GM12878 (cell line): ENCODE measurements at regions not wholly inside any gene's neighbourhood (a gene's known extent, or its start where the extent isn't known, plus 50 kb on each side); places are given as distances from the start of the nearest gene placed in this dataset.

Experiments used
- ATAC-seq: fragments of 200-7000 bp; cut with Tn5 transposase; 3 replicates; pipeline ENCODE4 v1.9.1; 2020; ENCODE audit warnings: mild to moderate bottlenecking, moderate library complexity
- BruUV-seq: library from RNA; stranded (reverse); fragments of 400-500 nt; replicated peaks from 2 replicates; lab custom pipeline; 2021; lab: Mats Ljungman, UMichigan
- CTCF ChIA-PET: fragments of 300-600 bp; sonication (Branson Sonifier 250); formaldehyde crosslinking; extraction: SDS; loops from one replicate; lab custom pipeline; 2021; ENCODE audit warnings: inconsistent platforms; lab: Yijun Ruan, JAX
- POLR2A ChIA-PET: fragments of 350-600 bp; formaldehyde crosslinking; extraction: SDS; loops from one replicate; lab custom pipeline; 2021; ENCODE audit warnings: inconsistent platforms; lab: Charles Lee
- RAD21 ChIA-PET: fragments of 300-600 bp; sonication (Branson Sonifier 250); formaldehyde crosslinking; loops from one replicate; lab custom pipeline; 2023; ENCODE audit warnings: antibody characterized with exemption; ENCODE audit not compliant: unreplicated experiment; lab: Charles Lee
- SMC1A ChIA-PET: fragments of 300-600 bp; sonication (Branson Sonifier 250); formaldehyde crosslinking; loops from one replicate; lab custom pipeline; 2023; ENCODE audit not compliant: unreplicated experiment, uncharacterized antibody; lab: Charles Lee
- DNase-seq: peaks from one replicate; pipeline ENCODE4 v3.0.0-alpha.2; 2011; ENCODE audit warnings: low read depth, low spot score
- FAIRE-seq: peaks from 3 replicates; lab custom pipeline; 2011; peaks lifted over from hg19 to GRCh38; lab: Jason Lieb, UNC
- H2AFZ ChIP-seq: 2 replicates; pipeline ENCODE4 v1.6.0; 2011; ENCODE audit warnings: low read depth, low read length, control low read depth; ENCODE audit not compliant: control insufficient read depth
- H3K27ac ChIP-seq: 2 replicates; pipeline ENCODE4 v1.5.1; 2011; ENCODE audit warnings: control low read depth; ENCODE audit not compliant: control insufficient read depth, insufficient read depth
- H3K27me3 ChIP-seq, 2 experiments: replicated peaks in 1 of 2; 2 replicates each; pipeline versions ENCODE4 v1.6.0 to v1.6.1; 2011; ENCODE audit warnings: low read length in 1 of 2; ENCODE audit not compliant: control insufficient read depth in 2 of 2, insufficient read depth in 2 of 2
- H3K36me3 ChIP-seq, 2 experiments: 2 replicates each; pipeline ENCODE4 v1.5.1; 2011; ENCODE audit warnings: low read length in 1 of 2; ENCODE audit not compliant: control insufficient read depth in 2 of 2, insufficient read depth in 2 of 2
- H3K4me1 ChIP-seq: 2 replicates; pipeline ENCODE4 v1.6.1; 2011; ENCODE audit warnings: mild to moderate bottlenecking, low read length, moderate library complexity, mixed read lengths; ENCODE audit not compliant: control insufficient read depth, insufficient read depth
- H3K4me2 ChIP-seq: 2 replicates; pipeline ENCODE4 v1.6.0; 2011; ENCODE audit warnings: control low read depth; ENCODE audit not compliant: control insufficient read depth, insufficient read depth
- H3K4me3 ChIP-seq: fragments of 200-600 bp; sonication (generic); 2 replicates; pipeline ENCODE4 v1.5.1; 2016
- H3K79me2 ChIP-seq: 2 replicates; pipeline ENCODE4 v1.6.0; 2011; ENCODE audit warnings: low read length; ENCODE audit not compliant: control insufficient read depth, insufficient read depth
- H3K9ac ChIP-seq: 2 replicates; pipeline ENCODE4 v1.8.0; 2011; ENCODE audit warnings: low read length, control low read depth, mixed read lengths; ENCODE audit not compliant: control insufficient read depth, insufficient read depth
- H3K9me3 ChIP-seq: replicated peaks from 3 replicates; pipeline ENCODE4 v1.5.1; 2011; ENCODE audit warnings: mild to moderate bottlenecking, low read length; ENCODE audit not compliant: control insufficient read depth, insufficient read depth
- H4K20me1 ChIP-seq: 2 replicates; pipeline ENCODE4 v1.6.0; 2011; ENCODE audit not compliant: control insufficient read depth, insufficient read depth
- POLR2A ChIP-seq: IDR thresholded peaks from 2 replicates; pipeline ENCODE4 v1.6.1; 2011; ENCODE audit warnings: low read depth, mild to moderate bottlenecking, low read length
- SPI1 ChIP-seq: IDR thresholded peaks from 2 replicates; pipeline ENCODE4 v1.6.1; 2011; ENCODE audit warnings: low read depth, mild to moderate bottlenecking, low read length, moderate library complexity, borderline replicate concordance; ENCODE audit not compliant: insufficient read depth
- SUPT20H ChIP-seq: IDR thresholded peaks from 2 replicates; pipeline ENCODE4 v1.6.1; 2011; ENCODE audit warnings: low read depth, mild to moderate bottlenecking, low read length, moderate library complexity, borderline replicate concordance; ENCODE audit not compliant: control insufficient read depth
- WGBS: methylation state at CpG from one replicate; pipeline ENCODE4 v1.1.6; 2016; ENCODE audit warnings: low lambda C conversion rate; ENCODE audit not compliant: insufficient replicate concordance, insufficient coverage; ENCODE audit errors: missing lambda C conversion rate; 5-methylcytosine and 5-hydroxymethylcytosine counted together
- in situ Hi-C: fragments of 300-500 bp; cut with MboI; formaldehyde crosslinking; loops from 9 replicates; pipeline ENCODE4 v1.14.3; 2018; ENCODE audit warnings: mixed read lengths
- intact Hi-C: fragments of 100-400 bp; cut with micrococcal nuclease; formaldehyde crosslinking; loops from one replicate; pipeline ENCODE4 v1.14.2; 2022; ENCODE audit not compliant: unreplicated experiment
- TF ChIP-seq, protein P1 (sequence below): IDR thresholded peaks from 2 replicates; pipeline ENCODE4 v1.6.1; 2012; ENCODE audit warnings: low read depth, low read length, improper control_type of control experiment
- TF ChIP-seq, protein P2 (sequence below): IDR thresholded peaks from 2 replicates; pipeline ENCODE4 v1.6.1; 2012; ENCODE audit warnings: mild to moderate bottlenecking, low read depth, low read length
- TF ChIP-seq, protein P3 (sequence below): IDR thresholded peaks from 2 replicates; pipeline ENCODE4 v1.6.1; 2011; ENCODE audit warnings: low read depth, low read length, improper control_type of control experiment, borderline replicate concordance

DNA sequence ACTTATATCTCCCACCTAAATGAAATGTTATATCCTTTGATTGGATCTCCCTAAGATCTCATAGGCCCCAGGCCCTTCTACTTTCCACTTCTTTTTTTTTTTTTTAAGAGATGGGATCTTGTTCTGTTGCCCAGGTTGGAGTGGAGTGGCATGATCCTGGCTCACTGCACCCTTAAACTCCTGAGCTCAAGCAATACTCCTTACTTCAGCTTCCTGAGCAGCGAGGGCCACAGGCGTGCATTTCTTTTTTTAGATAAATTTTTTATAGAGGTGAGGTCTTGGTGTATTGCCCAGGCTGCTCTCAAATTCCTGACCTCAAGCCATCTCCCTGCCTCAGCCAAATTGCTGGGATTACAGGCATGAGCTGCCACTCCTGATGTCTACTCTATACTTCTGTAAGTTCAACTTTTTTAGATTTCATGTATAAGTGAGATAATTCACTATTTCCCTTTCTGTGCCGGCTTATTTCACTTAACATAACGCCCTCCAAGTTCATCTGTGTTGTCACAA lies 987.5 kb upstream of the NCAM2 start:
- Histone ChIP-seq H3K79me2 (no peaks in the 10 kb centered on the region), H2AFZ (no peak overlapping the region), H3K27me3 (no peaks in the 10 kb centered on the region), H4K20me1 (no peaks in the 10 kb centered on the region), H3K4me3 (no peak overlapping the region), H3K4me2 (no peak overlapping the region), H3K9ac (no peak overlapping the region), H3K27ac (no peak overlapping the region), H3K36me3 (no peaks in the 10 kb centered on the region), H3K9me3 (no peaks in the 10 kb centered on the region), H3K4me1 (no peaks in the 10 kb centered on the region)
- FAIRE-seq (no peak), DNase-seq (no peak), ATAC-seq (no peak)
- ChIA-PET POLR2A (no interaction called here), RAD21 (no interaction called here), CTCF (no interaction called here), SMC1A (no interaction called here)
- no TSS peak for BruUV-seq
- intact Hi-C loops: no loop called here
- no peak for TF ChIP-seq SPI1
- TF ChIP-seq POLR2A: no peak
- TF ChIP-seq, protein P1, sequence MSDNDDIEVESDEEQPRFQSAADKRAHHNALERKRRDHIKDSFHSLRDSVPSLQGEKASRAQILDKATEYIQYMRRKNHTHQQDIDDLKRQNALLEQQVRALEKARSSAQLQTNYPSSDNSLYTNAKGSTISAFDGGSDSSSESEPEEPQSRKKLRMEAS: no peak
- no peak for TF ChIP-seq SUPT20H
- TF ChIP-seq, protein P2, sequence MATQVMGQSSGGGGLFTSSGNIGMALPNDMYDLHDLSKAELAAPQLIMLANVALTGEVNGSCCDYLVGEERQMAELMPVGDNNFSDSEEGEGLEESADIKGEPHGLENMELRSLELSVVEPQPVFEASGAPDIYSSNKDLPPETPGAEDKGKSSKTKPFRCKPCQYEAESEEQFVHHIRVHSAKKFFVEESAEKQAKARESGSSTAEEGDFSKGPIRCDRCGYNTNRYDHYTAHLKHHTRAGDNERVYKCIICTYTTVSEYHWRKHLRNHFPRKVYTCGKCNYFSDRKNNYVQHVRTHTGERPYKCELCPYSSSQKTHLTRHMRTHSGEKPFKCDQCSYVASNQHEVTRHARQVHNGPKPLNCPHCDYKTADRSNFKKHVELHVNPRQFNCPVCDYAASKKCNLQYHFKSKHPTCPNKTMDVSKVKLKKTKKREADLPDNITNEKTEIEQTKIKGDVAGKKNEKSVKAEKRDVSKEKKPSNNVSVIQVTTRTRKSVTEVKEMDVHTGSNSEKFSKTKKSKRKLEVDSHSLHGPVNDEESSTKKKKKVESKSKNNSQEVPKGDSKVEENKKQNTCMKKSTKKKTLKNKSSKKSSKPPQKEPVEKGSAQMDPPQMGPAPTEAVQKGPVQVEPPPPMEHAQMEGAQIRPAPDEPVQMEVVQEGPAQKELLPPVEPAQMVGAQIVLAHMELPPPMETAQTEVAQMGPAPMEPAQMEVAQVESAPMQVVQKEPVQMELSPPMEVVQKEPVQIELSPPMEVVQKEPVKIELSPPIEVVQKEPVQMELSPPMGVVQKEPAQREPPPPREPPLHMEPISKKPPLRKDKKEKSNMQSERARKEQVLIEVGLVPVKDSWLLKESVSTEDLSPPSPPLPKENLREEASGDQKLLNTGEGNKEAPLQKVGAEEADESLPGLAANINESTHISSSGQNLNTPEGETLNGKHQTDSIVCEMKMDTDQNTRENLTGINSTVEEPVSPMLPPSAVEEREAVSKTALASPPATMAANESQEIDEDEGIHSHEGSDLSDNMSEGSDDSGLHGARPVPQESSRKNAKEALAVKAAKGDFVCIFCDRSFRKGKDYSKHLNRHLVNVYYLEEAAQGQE: no peak
- TF ChIP-seq, protein P3, sequence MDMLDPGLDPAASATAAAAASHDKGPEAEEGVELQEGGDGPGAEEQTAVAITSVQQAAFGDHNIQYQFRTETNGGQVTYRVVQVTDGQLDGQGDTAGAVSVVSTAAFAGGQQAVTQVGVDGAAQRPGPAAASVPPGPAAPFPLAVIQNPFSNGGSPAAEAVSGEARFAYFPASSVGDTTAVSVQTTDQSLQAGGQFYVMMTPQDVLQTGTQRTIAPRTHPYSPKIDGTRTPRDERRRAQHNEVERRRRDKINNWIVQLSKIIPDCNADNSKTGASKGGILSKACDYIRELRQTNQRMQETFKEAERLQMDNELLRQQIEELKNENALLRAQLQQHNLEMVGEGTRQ: no peak
- 4% methylated on average over 4 of the region's 4 CpGs for WGBS
- in situ Hi-C loops: no loop called here
